H1 (cell line): ENCODE measurements at regions not wholly inside any gene's neighbourhood (a gene's known extent, or its start where the extent isn't known, plus 50 kb on each side); places are given as distances from the start of the nearest gene placed in this dataset.

Experiments
- CTCF ChIP-seq, 3 experiments: IDR thresholded peaks; 1 replicate in 2 of 3; 2 replicates in 1 of 3; pipeline versions ENCODE4 v1.5.1 to v1.6.1; 2011; ENCODE audit warnings: low read length in 3 of 3, mild to moderate bottlenecking in 3 of 3, inconsistent platforms in 2 of 3, low read depth in 1 of 3, moderate library complexity in 1 of 3; ENCODE audit not compliant: insufficient read depth in 1 of 3; ENCODE audit errors: control extremely low read depth in 1 of 3
- JUND ChIP-seq: IDR thresholded peaks from 2 replicates; pipeline ENCODE4 v1.6.1; 2011; ENCODE audit warnings: mild to moderate bottlenecking, improper control_type of control experiment, low read length
- TAF1 ChIP-seq: IDR thresholded peaks from 2 replicates; pipeline ENCODE4 v1.6.1; 2011; ENCODE audit warnings: mild to moderate bottlenecking, low read depth, low read length

GRCh38 chr22:46033256-46034200 is 56.6 kb upstream of the WNT7B start:
- TF ChIP-seq JUND (no peak), TAF1 (no peak), CTCF (IDR thresholded peaks at IDR 0.05; ENCODE audit: control extremely low read depth in 1 of 3, insufficient read depth in 1 of 3, low read depth in 1 of 3, low read length in 3 of 3) (no peak)
